ENCODE measurements at regions not wholly inside any gene's neighbourhood (a gene's known extent, or its start where the extent isn't known, plus 50 kb on each side); places are given as distances from the start of the nearest gene placed in this dataset.

- TF ChIP-seq, protein P1, sequence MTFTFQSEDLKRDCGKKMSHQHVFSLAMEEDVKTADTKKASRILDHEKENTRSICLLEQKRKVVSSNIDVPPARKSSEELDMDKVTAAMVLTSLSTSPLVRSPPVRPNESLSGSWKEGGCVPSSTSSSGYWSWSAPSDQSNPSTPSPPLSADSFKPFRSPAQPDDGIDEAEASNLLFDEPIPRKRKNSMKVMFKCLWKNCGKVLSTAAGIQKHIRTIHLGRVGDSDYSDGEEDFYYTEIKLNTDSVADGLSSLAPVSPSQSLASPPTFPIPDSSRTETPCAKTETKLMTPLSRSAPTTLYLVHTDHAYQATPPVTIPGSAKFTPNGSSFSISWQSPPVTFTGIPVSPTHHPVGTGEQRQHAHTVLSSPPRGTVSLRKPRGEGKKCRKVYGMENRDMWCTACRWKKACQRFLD (tag by site-specific recombination; IDR thresholded peaks at IDR 0.05): no peak
- TF ChIP-seq ZNF280D (tag by site-specific recombination; IDR thresholded peaks at IDR 0.05) (no peak), ZNF394 (tag by site-specific recombination; IDR thresholded peaks at IDR 0.05; ENCODE audit: borderline replicate concordance) (no peak), ZNF324 (tag by site-specific recombination; IDR thresholded peaks at IDR 0.05) (no peak), ZIC2 (tag by site-specific recombination; IDR thresholded peaks at IDR 0.05) (no peak)
- TF ChIP-seq, protein P2, sequence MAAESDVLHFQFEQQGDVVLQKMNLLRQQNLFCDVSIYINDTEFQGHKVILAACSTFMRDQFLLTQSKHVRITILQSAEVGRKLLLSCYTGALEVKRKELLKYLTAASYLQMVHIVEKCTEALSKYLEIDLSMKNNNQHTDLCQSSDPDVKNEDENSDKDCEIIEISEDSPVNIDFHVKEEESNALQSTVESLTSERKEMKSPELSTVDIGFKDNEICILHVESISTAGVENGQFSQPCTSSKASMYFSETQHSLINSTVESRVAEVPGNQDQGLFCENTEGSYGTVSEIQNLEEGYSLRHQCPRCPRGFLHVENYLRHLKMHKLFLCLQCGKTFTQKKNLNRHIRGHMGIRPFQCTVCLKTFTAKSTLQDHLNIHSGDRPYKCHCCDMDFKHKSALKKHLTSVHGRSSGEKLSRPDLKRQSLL (tag by site-specific recombination; IDR thresholded peaks at IDR 0.05): no peak
- TF ChIP-seq, protein P3, sequence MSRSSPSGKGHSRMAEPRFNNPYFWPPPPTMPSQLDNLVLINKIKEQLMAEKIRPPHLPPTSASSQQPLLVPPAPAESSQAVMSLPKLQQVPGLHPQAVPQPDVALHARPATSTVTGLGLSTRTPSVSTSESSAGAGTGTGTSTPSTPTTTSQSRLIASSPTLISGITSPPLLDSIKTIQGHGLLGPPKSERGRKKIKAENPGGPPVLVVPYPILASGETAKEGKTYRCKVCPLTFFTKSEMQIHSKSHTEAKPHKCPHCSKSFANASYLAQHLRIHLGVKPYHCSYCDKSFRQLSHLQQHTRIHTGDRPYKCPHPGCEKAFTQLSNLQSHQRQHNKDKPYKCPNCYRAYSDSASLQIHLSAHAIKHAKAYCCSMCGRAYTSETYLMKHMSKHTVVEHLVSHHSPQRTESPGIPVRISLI (tag by site-specific recombination; IDR thresholded peaks at IDR 0.05): no peak
- TF ChIP-seq, protein P4, sequence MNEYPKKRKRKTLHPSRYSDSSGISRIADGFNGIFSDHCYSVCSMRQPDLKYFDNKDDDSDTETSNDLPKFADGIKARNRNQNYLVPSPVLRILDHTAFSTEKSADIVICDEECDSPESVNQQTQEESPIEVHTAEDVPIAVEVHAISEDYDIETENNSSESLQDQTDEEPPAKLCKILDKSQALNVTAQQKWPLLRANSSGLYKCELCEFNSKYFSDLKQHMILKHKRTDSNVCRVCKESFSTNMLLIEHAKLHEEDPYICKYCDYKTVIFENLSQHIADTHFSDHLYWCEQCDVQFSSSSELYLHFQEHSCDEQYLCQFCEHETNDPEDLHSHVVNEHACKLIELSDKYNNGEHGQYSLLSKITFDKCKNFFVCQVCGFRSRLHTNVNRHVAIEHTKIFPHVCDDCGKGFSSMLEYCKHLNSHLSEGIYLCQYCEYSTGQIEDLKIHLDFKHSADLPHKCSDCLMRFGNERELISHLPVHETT (tag by site-specific recombination; IDR thresholded peaks at IDR 0.05): no peak
- TF ChIP-seq, protein P5, sequence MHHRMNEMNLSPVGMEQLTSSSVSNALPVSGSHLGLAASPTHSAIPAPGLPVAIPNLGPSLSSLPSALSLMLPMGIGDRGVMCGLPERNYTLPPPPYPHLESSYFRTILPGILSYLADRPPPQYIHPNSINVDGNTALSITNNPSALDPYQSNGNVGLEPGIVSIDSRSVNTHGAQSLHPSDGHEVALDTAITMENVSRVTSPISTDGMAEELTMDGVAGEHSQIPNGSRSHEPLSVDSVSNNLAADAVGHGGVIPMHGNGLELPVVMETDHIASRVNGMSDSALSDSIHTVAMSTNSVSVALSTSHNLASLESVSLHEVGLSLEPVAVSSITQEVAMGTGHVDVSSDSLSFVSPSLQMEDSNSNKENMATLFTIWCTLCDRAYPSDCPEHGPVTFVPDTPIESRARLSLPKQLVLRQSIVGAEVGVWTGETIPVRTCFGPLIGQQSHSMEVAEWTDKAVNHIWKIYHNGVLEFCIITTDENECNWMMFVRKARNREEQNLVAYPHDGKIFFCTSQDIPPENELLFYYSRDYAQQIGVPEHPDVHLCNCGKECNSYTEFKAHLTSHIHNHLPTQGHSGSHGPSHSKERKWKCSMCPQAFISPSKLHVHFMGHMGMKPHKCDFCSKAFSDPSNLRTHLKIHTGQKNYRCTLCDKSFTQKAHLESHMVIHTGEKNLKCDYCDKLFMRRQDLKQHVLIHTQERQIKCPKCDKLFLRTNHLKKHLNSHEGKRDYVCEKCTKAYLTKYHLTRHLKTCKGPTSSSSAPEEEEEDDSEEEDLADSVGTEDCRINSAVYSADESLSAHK (tag by site-specific recombination; IDR thresholded peaks at IDR 0.05): no peak
Measured at GRCh38 chr15:96720656-96721055, 390.2 kb downstream of the NR2F2 start (continued).

DNA sequence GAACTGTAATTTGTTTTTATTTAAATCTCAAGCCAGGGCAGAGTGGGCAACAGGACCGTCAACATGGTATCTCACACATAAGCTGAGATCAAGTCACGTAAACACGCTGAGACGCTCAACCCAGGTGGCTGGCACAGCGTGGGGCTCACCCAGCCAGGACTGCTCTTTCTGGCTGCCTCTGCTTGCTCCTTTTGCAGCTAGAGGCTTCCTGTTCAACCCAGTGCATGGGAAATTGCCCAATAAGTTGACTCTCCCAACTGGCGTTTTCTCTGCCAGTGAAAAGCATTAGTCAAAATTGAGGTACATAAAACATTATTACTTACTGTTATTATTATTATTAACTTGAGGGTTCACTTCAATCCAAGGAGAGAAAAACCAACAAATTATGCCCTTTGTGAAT, 398.1 kb downstream of the NR2F2 start:
- H3K4me1 ChIP-seq (ENCODE audit: control insufficient read depth, insufficient read depth, low read length): no peaks in the 10 kb centered on the region
- CTCF ChIA-PET: no interaction called here
- TF ChIP-seq ZNF280D (tag by site-specific recombination; IDR thresholded peaks at IDR 0.05) (no peak), FEZF1 (tag by site-specific recombination; IDR thresholded peaks at IDR 0.05) (peak; percentile 43; the same call in 1 of the 2 replicates)
- H3K4me3 ChIP-seq (ENCODE audit: low read depth, low read length): no peak overlapping the region
- no peaks in the 10 kb centered on the region for H3K9me3 ChIP-seq (ENCODE audit: control insufficient read depth, insufficient read depth, low read depth, low read length)
- POLR2A ChIA-PET: no interaction called here
- H3K36me3 ChIP-seq (ENCODE audit: control insufficient read depth in 2 of 2, insufficient read depth in 1 of 2, low read length in 2 of 2): no peaks in the 10 kb centered on the region
- no peak overlapping the region for H3K27ac ChIP-seq (ENCODE audit: extremely low read depth, low read depth, low read length)

Measured in HEK293 (cell line).